Right hindlimb (tissue), 1 donor: ENCODE measurements at regions not wholly inside any gene's neighbourhood (a gene's known extent, or its start where the extent isn't known, plus 50 kb on each side); places are given as distances from the start of the nearest gene placed in this dataset.

Experiments used
- DNase-seq: peaks from one replicate; pipeline ENCODE4 v3.0.0-alpha.2; 2018

- DNase-seq: no peak
Observed at GRCh38 chr6:144335311-144335861, 50.3 kb downstream of the UTRN start.

GRCh38 chr6:144335914-144336313, 50.8 kb downstream of the UTRN start:
- DNase-seq: no peak

- no peak for DNase-seq
Observed at GRCh38 chr6:144336900-144337299, 51.8 kb downstream of the UTRN start.

- DNase-seq: no peak
Observed at GRCh38 chr6:144338474-144338873, 53.3 kb downstream of the UTRN start.

GRCh38 chr6:144338951-144339700, 54.0 kb downstream of the UTRN start:
- DNase-seq: no peak

GRCh38 chr6:144339859-144340452, 54.8 kb downstream of the UTRN start:
- no peak for DNase-seq

- no peak for DNase-seq
Observed at GRCh38 chr6:144340541-144341371, 55.6 kb downstream of the UTRN start.

GRCh38 chr6:144341831-144342527, 56.8 kb downstream of the UTRN start:
- no peak for DNase-seq

- no peak for DNase-seq
Observed at GRCh38 chr6:144343701-144344428, 58.7 kb downstream of the UTRN start.

- DNase-seq: no peak
Observed at GRCh38 chr6:144344646-144345045, 59.5 kb downstream of the UTRN start.

- no peak for DNase-seq
Observed at GRCh38 chr6:144345451-144345850, 60.3 kb downstream of the UTRN start.

GRCh38 chr6:144346719-144347447, 61.7 kb downstream of the UTRN start:
- DNase-seq: no peak

- no peak for DNase-seq
Observed at GRCh38 chr6:144347448-144347759, 62.3 kb downstream of the UTRN start.

- no peak for DNase-seq
Observed at GRCh38 chr6:144347933-144348332, 62.8 kb downstream of the UTRN start.

GRCh38 chr6:144349690-144350527, 64.8 kb downstream of the UTRN start:
- DNase-seq: peak; percentile 35

GRCh38 chr6:144350528-144350880, 65.4 kb downstream of the UTRN start:
- DNase-seq: no peak

- DNase-seq: no peak
Observed at GRCh38 chr6:144351379-144352127, 66.4 kb downstream of the UTRN start.

- DNase-seq: no peak
Observed at GRCh38 chr6:144352331-144352730, 67.2 kb downstream of the UTRN start.

- no peak for DNase-seq
Observed at GRCh38 chr6:144353871-144354314, 68.8 kb downstream of the UTRN start.

- no peak for DNase-seq
Observed at GRCh38 chr6:144359783-144360182, 74.6 kb downstream of the UTRN start.
